ENCODE measurements at regions not wholly inside any gene's neighbourhood (a gene's known extent, or its start where the extent isn't known, plus 50 kb on each side); places are given as distances from the start of the nearest gene placed in this dataset.

DNA sequence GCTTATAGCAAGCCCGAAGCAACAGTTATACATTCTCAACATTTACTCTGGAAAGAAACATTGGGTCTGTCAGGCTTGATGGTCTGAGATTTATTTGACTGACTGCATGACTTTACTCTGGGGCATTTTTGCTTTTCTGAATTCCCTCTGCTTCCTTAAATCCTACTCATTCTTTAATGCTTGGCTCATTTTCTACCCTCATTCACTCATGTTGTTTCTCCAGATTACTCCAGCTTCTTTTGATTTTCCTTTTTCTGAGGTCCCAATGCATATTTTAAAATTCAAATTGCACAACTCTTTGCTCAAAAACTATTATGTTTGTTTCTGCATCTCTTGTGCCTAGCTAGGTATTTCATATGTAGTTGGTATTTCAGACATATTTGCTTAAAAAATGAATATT lies 2002.9 kb upstream of the NUDT12 start:
- POLR2A ChIA-PET, result no interaction called here
- H2AFZ ChIP-seq (ENCODE audit: low read depth, low read length), result no peak overlapping the region
- DNase-seq (ENCODE audit: low read depth, low spot score) (no peak), FAIRE-seq (no peak)
- H4K20me1 ChIP-seq (replicated peaks; ENCODE audit: control insufficient read depth, extremely low read depth, insufficient read depth, low read length), result no peaks in the 10 kb centered on the region
- no peaks in the 10 kb centered on the region for H3K9me1 ChIP-seq (replicated peaks; ENCODE audit: control insufficient read depth, extremely low read depth, insufficient read depth, low read length)
- H3K27me3 ChIP-seq (ENCODE audit: control insufficient read depth in 2 of 2, insufficient read depth in 2 of 2, low read length in 2 of 2), result no peaks in the 10 kb centered on the region
- H3K9me3 ChIP-seq (replicated peaks; ENCODE audit: control insufficient read depth, insufficient read depth, low read length), result no peaks in the 10 kb centered on the region
- no peak overlapping the region for H3K4me2 ChIP-seq (ENCODE audit: insufficient read depth, low read length)
- H3K36me3 ChIP-seq (ENCODE audit: control insufficient read depth in 2 of 2, extremely low read depth in 1 of 2, insufficient read depth in 2 of 2, low read length in 2 of 2), result no peaks in the 10 kb centered on the region
- dilution Hi-C loops (cut with MboI; ENCODE audit: extremely low pct_ligation_motif_present, low sequenced_read_pairs) (no loop called here), intact Hi-C loops (cut with micrococcal nuclease) (no loop called here)
- CTCF ChIA-PET, result no interaction called here
- no peak overlapping the region for H3K9ac ChIP-seq (replicated peaks; ENCODE audit: extremely low read depth, insufficient read depth, low read length)
- H3K27ac ChIP-seq (ENCODE audit: insufficient read depth, low read depth, low read length), result no peak overlapping the region
- no peaks in the 10 kb centered on the region for H3K79me2 ChIP-seq (ENCODE audit: control insufficient read depth, insufficient read depth, low read length)
- no peak overlapping the region for H3K4me3 ChIP-seq (replicated peaks in 1 of 3; ENCODE audit: insufficient read depth in 1 of 3, low read depth in 1 of 3, low read length in 3 of 3)
- TF ChIP-seq FOS (IDR thresholded peaks at IDR 0.05; ENCODE audit: borderline replicate concordance, insufficient read depth, low read length), result no peak
- no TSS peak for BruUV-seq (replicated peaks)
- no peaks in the 10 kb centered on the region for H3K4me1 ChIP-seq (ENCODE audit: control insufficient read depth, extremely low read depth, insufficient read depth, low read length)

DNA sequence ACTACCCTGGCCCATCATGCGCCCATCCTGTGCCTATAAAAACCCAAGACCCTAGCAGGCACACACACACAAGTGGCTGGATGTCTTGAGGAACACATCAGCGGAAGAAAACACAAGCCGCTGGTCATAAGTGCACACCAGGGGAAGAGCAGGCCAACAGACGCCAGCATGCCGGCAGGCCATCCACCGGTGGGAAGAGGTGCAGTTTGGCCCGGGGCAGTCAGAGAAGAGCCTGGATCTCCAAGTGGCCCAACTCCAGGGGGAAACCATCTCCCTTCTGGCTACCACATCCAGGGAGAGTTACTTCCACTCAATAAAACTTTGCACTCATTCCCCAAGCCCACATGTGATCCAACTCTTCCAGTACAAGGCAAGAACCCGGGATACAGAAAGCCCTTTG lies 2001.3 kb upstream of the NUDT12 start:
- CTCF ChIA-PET, result no interaction called here
- dilution Hi-C loops (cut with MboI; ENCODE audit: extremely low pct_ligation_motif_present, low sequenced_read_pairs), result no loop called here
- H3K9me3 ChIP-seq (replicated peaks; ENCODE audit: control insufficient read depth, insufficient read depth, low read length), result no peaks in the 10 kb centered on the region

More for the DNA sequence above, 2001.3 kb upstream of the NUDT12 start:
- no peaks in the 10 kb centered on the region for H3K9me1 ChIP-seq (replicated peaks; ENCODE audit: control insufficient read depth, extremely low read depth, insufficient read depth, low read length)
- BruUV-seq (replicated peaks), result no TSS peak
- intact Hi-C loops (cut with micrococcal nuclease), result no loop called here
- no peak overlapping the region for H2AFZ ChIP-seq (ENCODE audit: low read depth, low read length)
- H3K27ac ChIP-seq (ENCODE audit: insufficient read depth, low read depth, low read length), result no peak overlapping the region
- no peaks in the 10 kb centered on the region for H3K4me1 ChIP-seq (ENCODE audit: control insufficient read depth, extremely low read depth, insufficient read depth, low read length)
- no peak overlapping the region for H3K4me3 ChIP-seq (replicated peaks in 1 of 3; ENCODE audit: insufficient read depth in 1 of 3, low read depth in 1 of 3, low read length in 3 of 3)
- H3K4me2 ChIP-seq (ENCODE audit: insufficient read depth, low read length), result no peak overlapping the region
- H3K9ac ChIP-seq (replicated peaks; ENCODE audit: extremely low read depth, insufficient read depth, low read length), result no peak overlapping the region
- no peak for FAIRE-seq
- no peaks in the 10 kb centered on the region for H3K27me3 ChIP-seq (ENCODE audit: control insufficient read depth in 2 of 2, insufficient read depth in 2 of 2, low read length in 2 of 2)
- H3K36me3 ChIP-seq (ENCODE audit: control insufficient read depth in 2 of 2, extremely low read depth in 1 of 2, insufficient read depth in 2 of 2, low read length in 2 of 2), result no peaks in the 10 kb centered on the region
- POLR2A ChIA-PET, result no interaction called here
- TF ChIP-seq EZH2 (IDR thresholded peaks at IDR 0.05; ENCODE audit: borderline replicate concordance, low read depth, low read length, severe bottlenecking), result no peak
- TF ChIP-seq GATA2 (IDR thresholded peaks at IDR 0.05; ENCODE audit: insufficient read depth, insufficient read length, low read depth, low read length), result no peak
- TF ChIP-seq, protein P1, sequence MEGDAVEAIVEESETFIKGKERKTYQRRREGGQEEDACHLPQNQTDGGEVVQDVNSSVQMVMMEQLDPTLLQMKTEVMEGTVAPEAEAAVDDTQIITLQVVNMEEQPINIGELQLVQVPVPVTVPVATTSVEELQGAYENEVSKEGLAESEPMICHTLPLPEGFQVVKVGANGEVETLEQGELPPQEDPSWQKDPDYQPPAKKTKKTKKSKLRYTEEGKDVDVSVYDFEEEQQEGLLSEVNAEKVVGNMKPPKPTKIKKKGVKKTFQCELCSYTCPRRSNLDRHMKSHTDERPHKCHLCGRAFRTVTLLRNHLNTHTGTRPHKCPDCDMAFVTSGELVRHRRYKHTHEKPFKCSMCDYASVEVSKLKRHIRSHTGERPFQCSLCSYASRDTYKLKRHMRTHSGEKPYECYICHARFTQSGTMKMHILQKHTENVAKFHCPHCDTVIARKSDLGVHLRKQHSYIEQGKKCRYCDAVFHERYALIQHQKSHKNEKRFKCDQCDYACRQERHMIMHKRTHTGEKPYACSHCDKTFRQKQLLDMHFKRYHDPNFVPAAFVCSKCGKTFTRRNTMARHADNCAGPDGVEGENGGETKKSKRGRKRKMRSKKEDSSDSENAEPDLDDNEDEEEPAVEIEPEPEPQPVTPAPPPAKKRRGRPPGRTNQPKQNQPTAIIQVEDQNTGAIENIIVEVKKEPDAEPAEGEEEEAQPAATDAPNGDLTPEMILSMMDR (IDR thresholded peaks at IDR 0.05; ENCODE audit: extremely low read depth in 1 of 2, insufficient read depth in 1 of 2, low read depth in 1 of 2, low read length in 2 of 2), result no peak
- no peak for TF ChIP-seq POLR2A (IDR thresholded peaks at IDR 0.05; ENCODE audit: low read depth, low read length)
- TF ChIP-seq MYC (IDR thresholded peaks at IDR 0.05; ENCODE audit: low read depth, low read length), result no peak
- TF ChIP-seq, protein P2, sequence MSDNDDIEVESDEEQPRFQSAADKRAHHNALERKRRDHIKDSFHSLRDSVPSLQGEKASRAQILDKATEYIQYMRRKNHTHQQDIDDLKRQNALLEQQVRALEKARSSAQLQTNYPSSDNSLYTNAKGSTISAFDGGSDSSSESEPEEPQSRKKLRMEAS (IDR thresholded peaks at IDR 0.05; ENCODE audit: insufficient read depth, insufficient read length), result no peak
- no peak for TF ChIP-seq FOS (IDR thresholded peaks at IDR 0.05; ENCODE audit: borderline replicate concordance, insufficient read depth, low read length)
- TF ChIP-seq JUN (IDR thresholded peaks at IDR 0.05; ENCODE audit: borderline replicate concordance, insufficient read depth, insufficient read length, low read depth), result no peak
- TF ChIP-seq POLR2AphosphoS5 (IDR thresholded peaks at IDR 0.05; ENCODE audit: insufficient read depth, low read depth, low read length), result no peak
- DNase-seq (ENCODE audit: low read depth, low spot score), result no peak
- no peaks in the 10 kb centered on the region for H4K20me1 ChIP-seq (replicated peaks; ENCODE audit: control insufficient read depth, extremely low read depth, insufficient read depth, low read length)
- no peaks in the 10 kb centered on the region for H3K79me2 ChIP-seq (ENCODE audit: control insufficient read depth, insufficient read depth, low read length)

Data from endothelial cell of umbilical vein (primary cell).